ENCODE measurements at regions not wholly inside any gene's neighbourhood (a gene's known extent, or its start where the extent isn't known, plus 50 kb on each side); places are given as distances from the start of the nearest gene placed in this dataset.

DNA sequence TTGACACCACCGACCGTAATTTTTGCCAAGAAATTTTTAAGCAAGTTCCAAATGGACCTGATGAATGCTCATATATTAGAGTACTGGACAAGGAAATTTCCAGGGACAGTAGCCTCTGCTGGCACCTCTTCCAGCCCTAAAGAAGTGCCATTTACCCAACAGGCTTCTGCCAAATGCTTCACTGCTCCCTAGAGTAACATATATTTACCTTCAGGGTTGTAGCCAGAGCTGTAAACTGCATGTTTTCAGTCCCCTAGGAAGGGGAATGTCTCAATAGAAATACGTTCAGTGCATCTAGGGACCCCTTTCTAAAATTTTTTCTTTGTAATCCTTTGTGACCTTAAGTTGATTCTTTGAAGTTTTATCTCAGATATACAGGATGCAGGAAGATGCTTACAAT, 143.1 kb upstream of the SMAD1 start:
- H3K27ac ChIP-seq: no peak overlapping the region
- no peak for TF ChIP-seq ZFX (IDR thresholded peaks at IDR 0.05; ENCODE audit: borderline replicate concordance)
- TF ChIP-seq, protein P1, sequence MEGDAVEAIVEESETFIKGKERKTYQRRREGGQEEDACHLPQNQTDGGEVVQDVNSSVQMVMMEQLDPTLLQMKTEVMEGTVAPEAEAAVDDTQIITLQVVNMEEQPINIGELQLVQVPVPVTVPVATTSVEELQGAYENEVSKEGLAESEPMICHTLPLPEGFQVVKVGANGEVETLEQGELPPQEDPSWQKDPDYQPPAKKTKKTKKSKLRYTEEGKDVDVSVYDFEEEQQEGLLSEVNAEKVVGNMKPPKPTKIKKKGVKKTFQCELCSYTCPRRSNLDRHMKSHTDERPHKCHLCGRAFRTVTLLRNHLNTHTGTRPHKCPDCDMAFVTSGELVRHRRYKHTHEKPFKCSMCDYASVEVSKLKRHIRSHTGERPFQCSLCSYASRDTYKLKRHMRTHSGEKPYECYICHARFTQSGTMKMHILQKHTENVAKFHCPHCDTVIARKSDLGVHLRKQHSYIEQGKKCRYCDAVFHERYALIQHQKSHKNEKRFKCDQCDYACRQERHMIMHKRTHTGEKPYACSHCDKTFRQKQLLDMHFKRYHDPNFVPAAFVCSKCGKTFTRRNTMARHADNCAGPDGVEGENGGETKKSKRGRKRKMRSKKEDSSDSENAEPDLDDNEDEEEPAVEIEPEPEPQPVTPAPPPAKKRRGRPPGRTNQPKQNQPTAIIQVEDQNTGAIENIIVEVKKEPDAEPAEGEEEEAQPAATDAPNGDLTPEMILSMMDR (IDR thresholded peaks at IDR 0.05): no peak

DNA sequence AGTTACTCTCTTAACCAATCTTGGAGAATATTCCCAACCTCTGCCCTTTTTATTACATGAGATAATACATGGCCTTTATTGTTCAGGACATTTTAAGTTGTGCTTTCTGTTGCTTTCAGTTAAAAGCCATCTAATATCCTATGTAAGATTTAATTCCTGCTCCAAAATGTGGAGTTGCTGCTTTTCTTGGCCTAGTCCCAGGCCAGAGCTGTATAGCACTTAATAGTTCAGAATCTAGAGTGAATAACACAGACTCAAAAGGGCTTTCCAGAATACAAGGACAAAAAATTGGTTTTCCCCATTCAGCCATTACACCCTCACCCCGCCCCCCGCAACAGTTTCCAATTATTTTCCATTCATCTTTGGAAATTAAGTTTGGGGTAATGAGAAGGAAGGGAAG, 144.3 kb upstream of the SMAD1 start:
- H3K27ac ChIP-seq: no peak overlapping the region
- no peak for TF ChIP-seq ZFX (IDR thresholded peaks at IDR 0.05; ENCODE audit: borderline replicate concordance)
- TF ChIP-seq, protein P1 (IDR thresholded peaks at IDR 0.05): no peak

DNA sequence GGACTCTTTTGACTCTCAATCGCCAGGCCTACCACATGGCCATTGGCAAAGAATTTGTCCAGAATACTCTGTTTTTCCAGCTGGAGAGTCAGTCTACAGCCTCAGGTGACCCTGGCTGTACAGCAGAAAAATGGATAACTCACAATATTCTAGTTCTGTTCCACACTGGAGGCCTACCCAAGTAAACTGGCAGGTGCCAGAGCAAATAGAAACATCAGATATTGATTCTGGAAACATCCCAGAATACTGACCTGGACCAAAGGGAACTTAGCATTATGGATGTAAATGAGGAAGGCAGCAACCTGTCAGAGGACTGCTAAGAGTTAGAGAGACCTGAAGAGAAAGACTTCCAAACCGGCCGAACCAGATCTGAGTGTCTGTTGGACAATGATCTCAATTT, 147.9 kb upstream of the SMAD1 start:
- peak overlapping the region; percentile 66 for H3K27ac ChIP-seq
- TF ChIP-seq, protein P1 (IDR thresholded peaks at IDR 0.05): no peak
- TF ChIP-seq ZFX (IDR thresholded peaks at IDR 0.05; ENCODE audit: borderline replicate concordance): no peak

DNA sequence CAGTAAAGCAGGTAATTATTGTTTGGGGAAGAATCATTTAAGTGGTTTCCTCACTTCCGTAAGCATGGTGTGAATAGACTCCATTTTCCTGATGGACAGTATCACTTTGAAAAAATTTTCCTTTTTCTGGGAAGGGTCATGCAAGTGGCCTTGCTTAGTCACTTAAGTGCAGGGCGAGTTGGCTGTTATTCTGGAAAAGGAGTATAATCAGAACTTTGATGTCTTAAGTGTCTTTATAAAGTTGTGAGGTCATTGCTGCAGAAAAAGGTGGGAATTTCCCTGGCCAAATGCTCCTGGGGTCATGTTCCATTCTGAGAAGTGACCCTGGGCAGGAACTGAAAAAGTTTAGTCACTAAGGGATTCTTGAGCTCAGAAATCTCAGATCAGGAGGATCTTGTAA, 146.1 kb upstream of the OTUD4 start:
- TF ChIP-seq, protein P1 (IDR thresholded peaks at IDR 0.05): no peak
- no peak for TF ChIP-seq ZFX (IDR thresholded peaks at IDR 0.05; ENCODE audit: borderline replicate concordance)
- no peak overlapping the region for H3K27ac ChIP-seq

DNA sequence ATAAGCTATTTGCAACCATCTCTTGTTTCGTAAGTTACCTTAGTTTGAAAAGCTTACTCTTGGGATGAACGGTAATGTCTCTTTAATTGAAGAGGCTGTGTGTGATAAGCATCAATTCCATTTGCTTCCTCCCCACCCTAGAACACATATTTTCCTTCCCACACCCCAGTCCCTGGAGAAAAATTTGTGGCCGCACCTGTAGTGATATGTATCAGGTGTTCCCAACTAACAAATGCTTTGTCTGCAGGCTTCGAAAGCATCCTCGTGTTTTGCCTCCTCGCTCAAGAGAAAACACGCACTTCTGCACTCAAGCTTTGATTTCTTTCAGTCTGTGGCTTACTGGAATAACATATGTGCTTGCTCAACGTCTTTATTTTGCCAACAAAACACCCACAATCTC, 143.8 kb upstream of the OTUD4 start:
- no peak overlapping the region for H3K27ac ChIP-seq
- no peak for TF ChIP-seq ZFX (IDR thresholded peaks at IDR 0.05; ENCODE audit: borderline replicate concordance)
- TF ChIP-seq, protein P1 (IDR thresholded peaks at IDR 0.05): no peak

DNA sequence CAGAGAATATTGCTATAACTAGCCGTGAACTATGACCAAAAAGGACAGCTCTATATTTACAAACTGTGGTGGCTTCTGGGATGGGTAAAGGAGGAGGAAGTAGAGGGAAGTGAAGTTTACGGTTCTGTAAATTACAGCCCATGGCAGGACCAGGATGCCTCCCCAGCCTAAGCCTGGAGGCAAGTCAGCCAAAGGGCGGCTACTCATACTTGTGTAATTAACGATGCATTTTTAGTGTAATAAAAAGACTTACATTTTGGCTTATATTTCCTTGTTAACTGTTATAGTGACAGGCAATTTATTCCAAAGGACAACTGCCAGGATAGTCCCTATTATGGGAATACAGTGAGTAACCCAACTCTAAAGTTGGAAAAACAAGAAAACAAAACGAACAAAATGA, 139.9 kb upstream of the OTUD4 start:
- no peak overlapping the region for H3K27ac ChIP-seq
- TF ChIP-seq, protein P1 (IDR thresholded peaks at IDR 0.05): no peak

DNA sequence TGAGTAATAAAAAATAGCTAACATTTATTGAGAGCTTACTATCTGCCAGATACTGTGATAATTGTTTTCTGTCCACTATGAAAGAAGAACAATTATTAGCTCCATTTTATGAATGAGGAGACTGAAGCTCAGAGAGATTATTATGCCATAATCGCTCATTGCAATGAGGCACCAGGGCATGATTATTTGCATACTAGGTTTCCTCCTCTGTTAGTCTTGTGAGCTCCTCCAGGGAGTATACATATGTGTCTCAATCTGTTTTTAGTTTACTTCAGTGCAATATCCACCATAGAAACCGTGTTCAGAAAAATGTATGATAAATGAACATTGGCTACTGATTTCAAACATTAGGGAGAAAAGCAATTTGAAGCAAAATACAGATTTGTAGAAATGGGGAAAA, 139.4 kb upstream of the OTUD4 start:
- TF ChIP-seq ZFX (IDR thresholded peaks at IDR 0.05; ENCODE audit: borderline replicate concordance): no peak
- TF ChIP-seq, protein P1 (IDR thresholded peaks at IDR 0.05): no peak
- no peak overlapping the region for H3K27ac ChIP-seq

Data from 22Rv1 (cell line).